OCI-LY7 (cell line): ENCODE measurements at regions not wholly inside any gene's neighbourhood (a gene's known extent, or its start where the extent isn't known, plus 50 kb on each side); places are given as distances from the start of the nearest gene placed in this dataset.

Experiments
- BruUV-seq: library from RNA; stranded (reverse); fragments of 400-500 nt; replicated peaks from 2 replicates; lab custom pipeline; 2021; lab: Mats Ljungman, UMichigan
- CTCF ChIA-PET: fragments of 300-600 bp; sonication (Branson Sonifier 250); formaldehyde crosslinking; loops from one replicate; lab custom pipeline; 2022; ENCODE audit warnings: antibody characterized with exemption; ENCODE audit not compliant: unreplicated experiment; lab: Charles Lee
- POLR2A ChIA-PET: fragments of 300-600 bp; sonication (Branson Sonifier 250); formaldehyde crosslinking; loops from one replicate; lab custom pipeline; 2022; ENCODE audit warnings: antibody characterized with exemption; lab: Charles Lee
- DNase-seq: peaks from one replicate; pipeline ENCODE4 v3.0.0-alpha.2; 2015; ENCODE audit warnings: low spot score
- H2AFZ ChIP-seq: fragments of 200-600 bp; sonication (generic), shearing (Covaris generic); 2 replicates; pipeline ENCODE4 v1.6.1; 2014; ENCODE audit warnings: mild to moderate bottlenecking, antibody characterized with exemption, low read length, moderate library complexity
- H3K27ac ChIP-seq: fragments of 200-600 bp; sonication (generic); 2 replicates; pipeline ENCODE4 v1.5.1; 2014; ENCODE audit warnings: mixed run types, low read depth, mild to moderate bottlenecking, moderate library complexity, low read length, inconsistent platforms; ENCODE audit not compliant: poor library complexity, severe bottlenecking
- H3K36me3 ChIP-seq: fragments of 200-600 bp; sonication (generic); 2 replicates; pipeline ENCODE4 v1.6.1; 2014; ENCODE audit warnings: mild to moderate bottlenecking, antibody characterized with exemption, low read length, moderate library complexity, mixed read lengths; ENCODE audit not compliant: insufficient read depth
- H3K4me1 ChIP-seq: fragments of 200-600 bp; sonication (generic); 2 replicates; pipeline ENCODE4 v1.5.1; 2014; ENCODE audit warnings: mild to moderate bottlenecking, low read length; ENCODE audit not compliant: insufficient read depth, poor library complexity, severe bottlenecking
- H3K4me2 ChIP-seq: fragments of 200-600 bp; sonication (generic); 2 replicates; pipeline ENCODE4 v1.6.1; 2014; ENCODE audit warnings: mild to moderate bottlenecking, low read length
- H3K4me3 ChIP-seq: fragments of 200-600 bp; sonication (generic); 2 replicates; pipeline ENCODE4 v1.5.1; 2014; ENCODE audit warnings: mild to moderate bottlenecking, low read depth, low read length; ENCODE audit not compliant: poor library complexity, severe bottlenecking
- H3K79me2 ChIP-seq: fragments of 200-600 bp; sonication (generic); 2 replicates; pipeline ENCODE4 v1.6.1; 2016; ENCODE audit warnings: low read depth, mild to moderate bottlenecking, low read length, moderate library complexity, mixed read lengths; ENCODE audit not compliant: insufficient read depth
- H3K9me2 ChIP-seq: fragments of 200-600 bp; sonication (generic); 2 replicates; pipeline ENCODE4 v1.6.1; 2016; ENCODE audit warnings: mild to moderate bottlenecking, low read length, mixed read lengths; ENCODE audit not compliant: insufficient read depth
- H3K9me3 ChIP-seq: fragments of 200-600 bp; sonication (generic); 2 replicates; pipeline ENCODE4 v1.6.1; 2014; ENCODE audit warnings: mild to moderate bottlenecking, mixed run types, low read length, mixed read lengths
- H4K20me1 ChIP-seq: fragments of 200-600 bp; sonication (generic); 2 replicates; pipeline ENCODE4 v1.6.1; 2014; ENCODE audit warnings: mild to moderate bottlenecking, antibody characterized with exemption, low read length, moderate library complexity, mixed read lengths; ENCODE audit not compliant: insufficient read depth
- CTCF ChIP-seq: fragments of 200-600 bp; sonication (generic); conservative IDR thresholded peaks from 2 replicates; pipeline ENCODE4 v1.5.1; 2014; ENCODE audit warnings: mild to moderate bottlenecking, antibody characterized with exemption, low read length, moderate library complexity, mixed read lengths
- EZH2phosphoT487 ChIP-seq: fragments of 200-600 bp; sonication (generic); IDR thresholded peaks from 2 replicates; pipeline ENCODE4 v1.6.1; 2018; ENCODE audit warnings: low read depth, borderline replicate concordance, mild to moderate bottlenecking, mixed run types, antibody characterized with exemption, low read length, moderate library complexity, mixed read lengths
- intact Hi-C: fragments of 100-400 bp; cut with micrococcal nuclease; formaldehyde crosslinking; loops from one replicate; pipeline ENCODE4 v1.10.0; 2022; ENCODE audit not compliant: unreplicated experiment

DNA sequence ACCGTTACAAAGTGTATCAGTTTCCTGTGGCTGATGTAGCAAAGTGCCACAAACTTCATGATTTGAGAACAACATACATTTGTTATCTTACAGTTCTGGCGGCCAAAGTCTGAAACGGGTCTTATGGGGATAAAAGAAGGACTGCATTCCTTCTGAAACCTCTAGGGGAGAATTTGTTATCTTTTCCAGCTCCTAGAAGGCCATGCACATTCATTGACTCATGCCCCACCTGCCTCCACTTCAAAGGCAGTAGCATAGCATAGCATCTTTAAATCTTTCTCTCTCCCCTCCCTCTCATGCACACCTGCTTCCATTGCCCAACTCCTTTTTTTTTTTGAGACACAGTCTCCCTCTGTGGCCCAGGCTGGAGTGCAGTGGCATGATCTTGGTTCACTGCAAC is 190.7 kb upstream of the DYNLRB2 start:
- no TSS peak for BruUV-seq
- ChIA-PET POLR2A (no interaction called here), CTCF (no interaction called here)
- DNase-seq: no peak
- Histone ChIP-seq H4K20me1 (no peaks in the 10 kb centered on the region), H3K36me3 (no peaks in the 10 kb centered on the region), H3K9me3 (no peaks in the 10 kb centered on the region), H3K79me2 (no peaks in the 10 kb centered on the region; the same call in 1 of the 2 replicates), H3K4me1 (no peaks in the 10 kb centered on the region), H3K4me2 (no peak overlapping the region), H3K4me3 (no peak overlapping the region), H2AFZ (no peak overlapping the region), H3K27ac (no peak overlapping the region), H3K9me2 (no peaks in the 10 kb centered on the region)
- TF ChIP-seq CTCF (no peak), EZH2phosphoT487 (no peak)
- intact Hi-C loops: no loop called here

DNA sequence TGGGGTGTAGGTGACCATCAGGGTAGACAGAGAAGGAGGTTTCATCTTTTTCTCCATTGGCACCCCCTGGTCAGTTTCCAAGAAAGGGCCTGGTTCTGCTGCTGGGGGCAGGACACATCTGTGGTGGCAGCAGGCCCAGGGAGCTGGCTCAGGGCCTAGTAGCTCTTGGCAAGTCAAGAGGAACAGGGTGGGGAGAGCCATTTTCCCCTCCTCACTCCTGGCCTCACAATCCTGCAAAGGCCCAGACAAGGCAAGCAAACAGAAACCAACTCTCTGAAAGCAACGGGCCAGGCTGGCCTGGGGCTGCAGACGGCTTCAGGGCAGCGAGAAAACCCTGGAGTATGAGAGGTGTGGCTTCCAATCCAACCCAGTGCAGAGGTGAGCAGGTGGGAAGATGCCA is 192.9 kb upstream of the DYNLRB2 start:
- Histone ChIP-seq H3K4me2 (no peak overlapping the region), H3K9me2 (no peaks in the 10 kb centered on the region), H3K9me3 (no peaks in the 10 kb centered on the region), H3K27ac (no peak overlapping the region), H4K20me1 (no peaks in the 10 kb centered on the region), H2AFZ (no peak overlapping the region), H3K36me3 (no peaks in the 10 kb centered on the region), H3K4me3 (no peak overlapping the region), H3K79me2 (no peaks in the 10 kb centered on the region; the same call in 1 of the 2 replicates), H3K4me1 (no peaks in the 10 kb centered on the region)
- BruUV-seq: no TSS peak
- CTCF ChIA-PET: no interaction called here
- TF ChIP-seq CTCF: no peak
- TF ChIP-seq EZH2phosphoT487: no peak
- DNase-seq: no peak
- POLR2A ChIA-PET: no interaction called here
- intact Hi-C loops: no loop called here

DNA sequence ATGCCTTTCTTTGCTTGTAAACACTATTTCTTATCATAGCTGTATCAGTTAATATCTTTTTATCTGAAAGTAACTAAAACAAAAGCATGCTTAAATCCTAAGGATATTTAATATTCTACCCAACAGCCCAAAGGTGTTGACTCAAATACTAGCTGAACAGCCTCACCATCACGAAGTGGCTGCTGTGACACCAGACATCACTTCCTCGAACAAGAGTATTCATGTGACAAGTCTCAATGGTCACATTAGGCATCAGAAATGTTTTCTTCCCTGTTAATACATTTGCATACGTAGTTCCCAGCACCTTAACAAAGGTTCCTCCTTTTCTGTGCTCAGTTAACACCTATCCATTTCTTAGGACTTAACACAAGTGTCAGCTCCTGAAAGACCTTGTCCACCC is 193.8 kb upstream of the DYNLRB2 start:
- no TSS peak for BruUV-seq
- ChIA-PET CTCF (no interaction called here), POLR2A (no interaction called here)
- no peak for DNase-seq
- H3K4me2 ChIP-seq: no peak overlapping the region
- H3K27ac ChIP-seq: no peak overlapping the region
- no peaks in the 10 kb centered on the region for H3K4me1 ChIP-seq
- no peaks in the 10 kb centered on the region for H3K9me3 ChIP-seq
- TF ChIP-seq CTCF (no peak), EZH2phosphoT487 (no peak)
- no peak overlapping the region for H2AFZ ChIP-seq
- H3K79me2 ChIP-seq: no peaks in the 10 kb centered on the region
- no peaks in the 10 kb centered on the region for H4K20me1 ChIP-seq
- intact Hi-C loops: no loop called here
- no peak overlapping the region for H3K4me3 ChIP-seq
- H3K36me3 ChIP-seq: no peaks in the 10 kb centered on the region
- H3K9me2 ChIP-seq: no peaks in the 10 kb centered on the region
